HG03565 (cell line): ENCODE measurements at regions not wholly inside any gene's neighbourhood (a gene's known extent, or its start where the extent isn't known, plus 50 kb on each side); places are given as distances from the start of the nearest gene placed in this dataset.

Experiments used
- ATAC-seq: cut with Tn5 transposase; IDR thresholded peaks from one replicate; pipeline ENCODE4 v1.9.1; 2021; ENCODE audit warnings: mild to moderate bottlenecking, moderate library complexity; ENCODE audit not compliant: unreplicated experiment

DNA sequence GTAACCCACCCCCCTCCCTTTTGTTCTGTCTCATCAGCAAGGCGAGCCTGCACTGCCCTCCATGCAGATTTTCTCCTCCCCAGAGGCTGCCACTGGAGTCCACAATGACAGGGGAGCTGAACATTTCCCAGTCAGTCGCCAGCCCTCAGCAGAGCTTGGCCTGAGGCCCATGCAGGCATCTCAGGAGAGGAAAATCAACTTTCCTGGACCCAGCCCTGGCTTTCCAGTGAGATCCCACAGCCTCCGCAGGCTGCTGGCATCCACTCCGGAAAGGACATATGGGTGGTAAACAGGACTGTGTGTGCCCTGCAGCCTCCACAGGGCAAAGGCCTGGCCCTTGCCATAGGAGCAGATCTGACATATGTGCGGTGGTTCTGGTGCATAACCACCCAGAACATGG is 253.8 kb downstream of the TNS1 start:
- no peak for ATAC-seq

DNA sequence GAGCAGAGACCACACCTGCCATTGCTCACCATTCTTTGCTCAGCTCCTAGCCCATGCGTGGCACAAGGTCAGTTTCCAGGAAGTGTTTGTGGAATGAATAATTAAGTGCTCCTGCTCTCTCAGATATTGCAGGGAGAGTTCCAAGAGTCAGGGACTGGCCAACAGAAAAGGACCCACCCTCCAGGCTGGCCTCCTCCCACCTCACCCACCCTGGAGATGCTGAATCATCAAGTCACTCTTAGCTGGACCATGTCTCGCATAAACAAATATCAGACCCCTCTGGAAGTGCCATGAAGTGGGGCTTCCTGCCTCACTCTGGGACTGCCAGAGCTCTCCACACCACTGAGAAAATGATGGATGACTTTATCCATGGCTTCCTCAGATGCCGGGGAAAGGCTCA is 256.0 kb downstream of the TNS1 start:
- ATAC-seq, result no peak

DNA sequence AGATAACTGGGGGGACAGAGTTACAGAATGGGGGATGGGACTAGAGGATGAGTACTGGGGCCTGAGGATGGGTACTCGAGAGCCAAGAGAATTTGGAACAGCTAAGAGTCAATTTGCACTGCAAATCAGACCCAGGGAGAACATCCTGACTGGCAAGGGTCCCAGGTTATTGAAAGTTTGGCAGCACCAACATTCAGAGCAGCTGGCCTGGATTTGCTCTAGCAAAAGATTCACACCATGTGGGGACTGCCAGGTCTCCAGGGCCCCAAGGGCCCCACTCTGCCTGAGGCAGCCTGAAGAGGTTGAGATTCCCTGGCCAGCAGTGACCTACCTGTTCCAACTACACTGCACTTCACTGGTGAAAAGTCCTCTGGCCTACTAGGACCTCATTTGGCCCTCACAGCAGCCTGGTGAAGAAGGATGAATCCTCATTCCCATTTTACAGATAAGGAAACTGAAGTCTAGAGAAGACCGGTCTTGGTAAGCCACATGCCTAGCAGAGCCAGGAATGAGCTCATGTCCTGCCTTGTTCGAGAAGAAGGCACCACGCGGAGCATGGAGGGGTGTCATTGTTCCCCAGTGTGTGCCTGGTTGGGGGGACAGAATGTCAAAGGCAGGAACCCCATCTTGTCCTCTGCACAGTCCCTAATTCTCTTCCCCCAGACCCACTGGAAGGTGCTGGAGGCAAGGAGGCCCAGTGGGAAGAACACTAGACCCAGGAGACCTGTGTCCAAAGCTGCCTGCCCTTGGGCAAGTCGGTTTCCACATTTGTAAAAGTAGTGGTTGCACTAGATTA is 258.6 kb downstream of the TNS1 start:
- ATAC-seq, result no peak

DNA sequence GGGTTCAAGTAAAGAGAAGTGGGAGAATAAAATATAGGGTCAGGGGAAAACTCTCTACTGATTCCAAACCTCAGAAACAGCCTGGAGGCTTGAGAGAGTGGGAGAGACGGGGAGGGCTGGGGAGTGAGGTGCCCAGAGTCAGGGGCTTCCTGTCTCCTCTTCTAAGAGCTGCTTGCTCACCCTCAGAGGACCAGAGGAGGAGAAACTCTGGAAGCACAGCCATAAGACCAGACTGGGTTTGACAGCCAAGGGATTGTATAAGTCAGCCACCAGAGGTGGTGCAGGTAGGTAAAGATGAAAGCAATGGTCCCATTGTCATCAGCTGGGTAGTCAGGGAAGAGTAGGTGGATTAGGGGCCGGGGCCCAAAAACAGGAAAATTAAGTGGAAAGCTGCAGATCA is 259.4 kb downstream of the TNS1 start:
- ATAC-seq, result no peak

DNA sequence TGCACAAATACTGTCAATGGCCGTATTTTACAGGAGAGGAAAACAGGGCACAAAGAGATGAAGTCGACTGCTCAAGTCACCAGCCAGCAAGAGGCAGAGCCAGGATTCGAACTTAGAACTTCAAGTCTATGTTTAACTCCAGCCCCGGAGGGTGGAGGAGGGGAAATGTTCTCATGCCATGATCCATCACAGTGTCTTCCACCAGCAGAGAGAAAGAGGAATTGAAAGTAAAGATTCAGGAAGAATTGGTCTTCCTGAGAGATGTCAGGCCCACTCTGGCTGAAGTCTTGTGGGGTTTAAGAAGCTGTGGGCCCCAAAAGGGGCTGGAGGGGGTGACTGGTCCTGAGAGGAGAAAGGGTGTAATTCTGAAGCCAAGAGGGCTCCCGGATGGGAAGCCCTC is 260.0 kb downstream of the TNS1 start:
- no peak for ATAC-seq

DNA sequence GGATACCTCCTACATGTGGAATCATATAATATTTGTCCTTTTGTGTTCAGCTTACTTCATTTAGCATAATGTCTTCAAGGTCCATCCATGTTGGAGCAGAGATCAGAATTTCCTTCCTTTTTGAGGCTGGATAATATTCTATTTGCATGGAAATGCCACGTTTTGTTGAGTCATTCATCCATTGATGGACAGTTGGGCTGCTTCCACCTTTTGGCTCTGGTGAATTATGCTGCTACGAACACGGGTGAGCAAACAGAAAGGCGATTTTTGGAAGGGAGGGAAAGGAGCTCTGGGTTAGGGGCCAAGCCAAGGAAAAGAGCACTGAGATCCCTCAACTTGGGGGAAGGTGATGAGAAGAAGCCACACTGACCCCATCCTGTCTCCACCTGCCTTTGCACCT is 260.5 kb downstream of the TNS1 start:
- ATAC-seq, result no peak

DNA sequence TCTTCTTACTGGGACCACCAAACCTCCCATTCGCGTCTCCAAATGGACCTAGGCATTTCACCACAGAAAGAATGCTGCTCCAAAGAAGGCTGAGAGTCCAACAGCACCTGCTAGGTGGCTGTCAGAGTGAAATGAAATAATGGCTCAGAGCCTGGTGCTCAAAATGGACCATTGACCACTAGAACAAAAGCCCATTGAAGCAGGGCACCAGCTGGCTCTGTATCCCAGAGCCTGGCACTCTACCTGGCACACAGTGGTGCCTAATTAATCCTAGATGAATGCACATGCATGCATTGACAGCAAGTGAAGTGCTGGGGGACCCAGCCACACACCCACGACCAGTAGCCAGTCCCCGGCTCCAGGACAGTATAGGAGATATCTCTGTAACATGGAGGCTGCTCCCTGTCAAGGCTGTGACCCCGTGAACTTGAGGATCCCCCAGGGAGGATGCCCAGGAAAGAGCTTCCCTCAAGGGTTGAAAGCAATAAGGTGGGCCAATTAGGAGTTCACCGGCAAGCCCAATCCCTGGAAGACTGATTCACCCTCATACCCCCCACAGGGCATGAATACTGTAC is 261.3 kb downstream of the TNS1 start:
- ATAC-seq, result no peak

DNA sequence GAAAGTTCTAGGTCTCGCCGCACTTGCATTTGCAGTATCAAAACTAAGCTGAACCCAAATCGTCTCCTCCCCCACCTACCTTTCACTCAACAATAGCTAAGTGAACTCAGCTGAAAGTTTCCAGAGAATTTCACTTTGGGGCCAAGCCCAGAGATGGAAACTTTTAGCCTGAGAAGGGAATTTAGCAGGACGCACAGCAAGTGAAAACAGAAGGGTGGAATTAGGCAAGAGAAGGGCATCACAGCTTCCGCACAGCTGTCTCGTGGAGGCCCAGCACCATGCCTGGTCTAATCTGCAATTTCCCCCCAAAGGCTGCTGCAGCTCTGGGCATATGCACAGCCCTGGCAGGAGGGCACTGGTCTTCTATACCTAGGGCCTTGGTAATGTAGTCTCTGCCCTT is 262.0 kb downstream of the TNS1 start:
- ATAC-seq, result no peak

DNA sequence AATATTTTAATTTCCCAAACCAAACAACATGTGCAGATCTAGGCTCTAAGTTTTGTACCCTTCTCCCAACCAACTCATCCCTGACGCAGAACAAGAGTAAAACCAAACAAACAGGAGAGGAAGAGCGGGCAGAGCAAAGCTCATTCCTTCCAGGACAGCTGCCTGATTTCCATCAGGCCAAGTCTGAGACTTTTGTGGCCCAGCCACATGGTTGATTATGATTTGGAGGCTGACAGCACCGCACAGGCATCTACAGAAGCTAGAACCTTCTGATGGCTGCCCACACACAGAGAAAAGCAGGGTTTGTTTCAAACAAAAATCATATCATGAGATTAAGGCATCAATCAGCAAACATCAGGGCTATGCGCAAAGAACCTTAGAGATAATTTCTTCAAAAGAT is 262.6 kb downstream of the TNS1 start:
- ATAC-seq, result no peak

DNA sequence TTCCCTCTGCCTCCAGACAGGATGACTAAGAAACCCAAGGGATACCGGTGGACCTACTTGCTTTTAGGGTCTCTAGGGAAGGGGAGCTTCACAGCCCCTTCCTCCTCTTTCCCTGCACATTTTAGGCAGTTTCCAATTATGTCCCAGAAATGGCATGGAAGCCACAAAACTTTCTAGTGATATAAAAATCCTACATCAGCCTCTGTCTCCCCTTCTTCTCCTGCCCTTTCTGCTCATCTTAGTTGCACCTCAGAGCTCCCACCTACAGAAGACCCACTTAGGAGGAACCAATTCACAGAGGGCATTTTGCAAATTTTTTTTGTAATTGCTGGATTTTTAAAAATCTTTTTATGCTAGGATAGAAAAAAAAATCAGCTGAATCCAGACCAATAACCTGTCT is 263.1 kb downstream of the TNS1 start:
- ATAC-seq, result no peak

DNA sequence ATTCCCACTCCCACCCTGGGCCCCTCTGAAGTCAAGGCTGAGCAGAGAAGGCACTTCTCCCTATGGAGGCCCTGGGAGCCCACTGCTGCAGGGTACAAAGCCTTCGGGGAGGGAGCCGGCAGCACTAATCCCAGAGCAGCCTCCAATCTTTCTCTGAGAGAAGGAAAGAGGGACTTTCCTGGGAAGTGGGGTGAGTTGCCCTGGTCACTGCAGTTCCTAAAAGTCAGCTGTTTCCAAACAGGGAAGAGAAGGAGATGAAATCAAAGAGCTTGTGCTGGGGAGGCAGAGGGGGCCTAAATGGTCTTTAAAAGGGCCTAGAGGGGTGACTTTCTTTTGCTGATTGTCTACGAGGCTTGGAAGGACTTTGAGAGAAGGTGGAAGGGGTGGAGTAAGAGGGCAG is 264.7 kb downstream of the TNS1 start:
- no peak for ATAC-seq

DNA sequence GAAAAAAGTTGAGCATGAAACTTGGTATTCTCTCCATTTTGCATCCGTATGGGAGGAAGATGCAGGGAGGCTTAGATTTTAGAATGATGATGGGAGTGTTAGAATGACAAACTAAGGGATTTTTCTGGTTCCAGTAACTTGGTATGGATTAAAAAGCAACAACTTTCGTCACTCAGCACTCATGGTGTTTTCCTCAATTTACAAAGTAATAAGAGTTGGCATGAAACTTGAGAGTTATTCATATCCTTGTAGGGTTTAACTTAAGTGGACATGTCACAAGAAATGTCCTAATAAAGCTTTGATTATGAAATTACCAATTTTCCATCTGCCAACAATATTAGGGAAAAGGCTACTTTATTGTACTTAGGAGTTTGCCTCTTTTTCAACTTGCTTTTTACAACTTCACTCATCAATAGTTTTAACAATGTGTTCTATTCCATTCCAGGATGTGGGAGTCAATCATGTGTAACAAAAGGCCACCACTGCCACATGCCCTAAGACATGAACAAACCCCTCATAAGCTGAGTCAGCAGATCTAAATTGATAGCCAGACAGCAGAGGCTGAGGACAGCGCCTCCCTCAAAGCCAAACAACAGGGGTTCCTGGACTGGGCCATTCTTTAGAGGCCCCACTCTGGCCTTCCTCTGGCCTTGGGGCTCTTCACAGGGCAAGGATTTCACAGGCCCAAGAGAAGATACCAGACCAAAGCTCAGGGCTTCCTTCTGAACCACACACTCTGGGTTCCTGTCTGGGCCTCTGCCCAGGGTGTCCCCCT is 265.8 kb downstream of the TNS1 start:
- ATAC-seq, result no peak

DNA sequence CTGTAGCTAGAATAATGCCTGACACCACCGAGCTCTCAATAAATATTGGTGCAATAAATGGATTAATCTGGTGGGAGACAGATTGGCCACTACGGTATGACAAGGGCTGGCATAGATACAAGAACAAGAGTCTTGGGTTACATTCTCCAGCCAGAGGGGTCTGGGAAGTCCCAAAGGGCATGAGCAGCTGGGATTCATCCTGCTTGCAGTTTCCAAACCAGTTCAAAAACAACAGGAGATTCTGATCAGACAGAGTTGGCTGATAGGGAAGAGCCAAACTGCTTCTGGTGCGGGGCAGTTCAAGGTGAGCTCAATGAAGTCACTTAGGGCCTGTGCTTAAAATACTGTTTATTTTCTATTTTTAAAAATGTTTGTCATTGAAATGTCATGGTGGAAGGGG is 266.9 kb downstream of the TNS1 start:
- no peak for ATAC-seq

DNA sequence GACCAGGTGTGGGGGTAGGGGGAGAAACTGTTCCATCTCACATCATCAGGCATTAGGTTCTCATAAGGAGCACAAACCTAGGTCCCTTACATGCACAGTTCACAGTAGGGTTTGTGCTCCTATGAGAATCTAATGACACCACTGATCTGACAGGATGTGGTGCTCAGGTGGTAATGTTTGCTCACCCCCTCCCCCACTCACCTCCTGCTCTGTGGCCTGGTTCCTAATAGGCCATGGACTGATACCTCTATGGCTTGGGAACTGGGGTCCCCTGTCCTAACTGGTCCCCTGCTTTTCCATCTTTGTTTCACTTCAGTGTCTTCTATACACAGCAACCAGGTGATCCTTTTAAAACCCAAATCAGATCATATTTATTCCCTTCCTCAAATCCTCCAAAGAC is 267.8 kb downstream of the TNS1 start:
- no peak for ATAC-seq

DNA sequence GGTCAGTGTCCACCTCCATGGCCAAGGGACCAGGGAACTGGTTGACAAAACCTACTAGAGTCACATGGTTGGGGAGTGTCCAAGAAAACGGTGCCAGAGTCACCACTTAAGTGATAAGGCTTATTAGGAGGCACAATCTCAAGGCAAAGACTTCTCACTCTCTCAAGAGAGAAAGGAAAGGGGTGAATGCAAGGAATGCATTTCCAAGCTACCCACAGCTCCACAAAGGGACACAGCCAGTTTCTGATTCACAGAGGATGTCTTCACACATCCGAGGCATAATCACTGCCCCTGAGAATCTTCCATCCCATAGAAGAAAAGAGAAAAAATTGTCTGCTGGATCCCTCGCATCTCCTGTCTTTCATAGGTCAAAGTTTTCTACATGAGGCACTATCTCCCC is 269.3 kb downstream of the TNS1 start:
- ATAC-seq, result no peak

DNA sequence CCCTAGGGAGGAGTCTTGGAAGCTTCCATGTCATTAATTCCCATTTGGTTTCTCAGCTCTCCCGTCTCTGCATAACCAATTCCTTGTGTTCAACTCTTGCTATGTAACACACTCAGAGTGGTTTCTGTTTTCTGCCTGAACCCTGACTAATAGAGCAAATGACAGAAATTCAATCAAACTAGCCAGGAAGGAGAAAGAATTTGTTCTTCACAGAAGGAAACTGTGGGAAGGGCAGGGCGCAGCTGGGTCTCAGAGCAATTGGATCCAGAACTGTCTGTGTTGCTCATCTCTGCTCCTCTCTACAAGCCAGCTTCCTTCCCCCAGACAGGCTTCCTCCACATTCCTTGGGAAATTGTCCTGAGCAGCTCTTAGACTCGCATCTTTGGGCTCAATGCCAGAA is 269.8 kb downstream of the TNS1 start:
- no peak for ATAC-seq

DNA sequence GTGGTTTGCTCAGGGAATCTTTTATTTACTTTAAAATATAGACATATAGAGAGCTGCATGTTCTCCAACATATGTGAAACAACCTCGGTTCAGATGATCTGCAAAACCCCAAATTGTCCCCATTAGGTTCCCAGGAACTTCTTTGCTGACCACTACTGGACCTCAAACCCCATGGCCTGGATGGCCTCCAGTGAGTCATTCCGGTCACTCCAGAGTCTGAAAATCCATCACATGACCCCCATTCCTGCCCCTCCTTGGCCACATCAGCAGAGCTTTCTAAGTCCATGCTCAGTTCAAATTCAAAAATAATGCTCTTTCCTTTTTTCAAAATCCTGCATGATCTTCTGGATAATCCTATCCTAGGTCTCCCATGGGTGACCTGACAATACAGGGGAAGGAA is 271.0 kb downstream of the TNS1 start:
- no peak for ATAC-seq

DNA sequence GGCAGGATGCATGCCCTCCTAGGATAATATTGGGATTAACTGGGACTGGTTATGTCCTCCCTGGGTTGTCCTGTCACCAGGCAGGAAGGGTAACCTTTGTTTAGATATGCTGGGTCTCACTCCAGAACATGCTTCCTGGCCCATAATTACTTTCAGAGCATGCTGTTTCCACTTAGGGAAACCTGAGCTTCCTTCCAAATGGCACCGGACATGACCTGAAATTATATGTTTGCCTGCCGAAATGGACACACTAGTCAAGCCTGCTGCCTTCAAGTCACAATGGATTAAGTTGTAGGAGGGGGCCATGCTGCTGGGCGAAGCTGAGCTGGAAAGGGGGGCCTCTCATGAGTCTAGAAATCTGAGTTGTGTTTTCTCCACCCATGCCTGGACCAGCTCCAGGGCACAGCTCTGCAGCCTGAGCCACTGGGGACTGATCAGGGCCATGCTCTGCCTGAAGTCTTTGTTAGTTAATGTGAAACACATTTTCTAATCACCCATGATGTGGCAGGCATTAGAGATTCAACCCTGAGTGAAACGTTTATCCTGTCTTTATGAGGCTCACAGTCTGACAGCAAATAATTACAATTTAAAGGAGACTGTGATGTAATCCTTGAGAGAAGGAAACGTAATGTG is 273.3 kb downstream of the TNS1 start:
- no peak for ATAC-seq

DNA sequence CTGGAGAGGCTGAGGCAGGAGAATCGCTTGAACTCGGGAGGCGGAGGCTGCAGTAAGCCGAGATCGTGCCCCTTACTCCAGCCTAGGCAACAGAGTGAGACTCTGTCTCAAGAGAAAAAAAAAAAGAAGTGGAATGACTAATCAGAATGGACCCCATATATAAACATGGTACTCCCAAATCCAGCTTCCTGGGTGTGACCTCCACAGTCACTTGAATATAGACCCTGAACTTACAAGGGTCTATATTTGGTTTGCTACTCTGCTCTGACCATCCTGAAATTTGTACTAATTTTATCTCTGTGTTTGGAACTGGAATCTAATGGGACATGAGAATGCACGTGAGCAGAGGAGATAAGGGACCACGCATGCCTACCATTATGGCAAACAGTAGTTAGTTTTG is 275.0 kb downstream of the TNS1 start:
- ATAC-seq, result no peak

DNA sequence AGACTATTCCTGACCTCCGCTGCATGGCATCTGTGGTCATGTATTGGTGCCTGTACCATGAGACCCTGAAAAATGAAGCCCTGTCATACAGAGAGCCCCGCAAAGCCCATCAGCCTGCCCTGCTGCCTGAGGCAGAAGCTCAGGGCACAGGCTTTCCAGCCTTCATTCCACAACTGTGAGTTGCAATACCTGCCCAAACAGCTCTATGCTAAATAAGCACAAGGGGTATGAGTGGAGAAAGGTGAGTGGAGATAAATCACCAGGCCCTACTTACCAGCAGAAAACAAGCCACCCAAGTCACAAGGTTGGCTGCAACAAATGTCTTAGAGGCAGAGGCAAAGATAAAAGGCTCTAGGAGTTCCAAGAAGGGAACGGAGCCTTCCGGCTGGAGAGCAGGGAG is 277.4 kb downstream of the TNS1 start:
- ATAC-seq, result no peak

DNA sequence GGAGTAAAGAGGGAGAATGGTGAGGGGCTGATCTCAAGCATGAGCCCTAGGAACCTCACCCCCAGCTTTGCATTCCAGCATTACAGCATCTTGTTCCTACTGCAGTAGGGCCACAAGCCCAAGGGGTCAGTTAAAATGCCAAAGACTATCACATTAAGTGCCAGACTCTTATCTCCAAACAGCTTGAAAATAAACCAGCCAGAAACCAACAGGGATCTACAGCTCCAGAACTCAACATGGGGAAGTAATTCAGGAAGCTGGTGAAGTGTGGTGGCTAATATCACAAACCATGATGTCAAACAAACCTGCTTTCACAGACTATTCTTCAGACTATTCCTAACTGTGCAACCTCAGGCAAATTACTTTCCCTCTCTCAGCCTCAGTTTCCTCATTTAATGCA is 278.3 kb downstream of the TNS1 start:
- no peak for ATAC-seq

DNA sequence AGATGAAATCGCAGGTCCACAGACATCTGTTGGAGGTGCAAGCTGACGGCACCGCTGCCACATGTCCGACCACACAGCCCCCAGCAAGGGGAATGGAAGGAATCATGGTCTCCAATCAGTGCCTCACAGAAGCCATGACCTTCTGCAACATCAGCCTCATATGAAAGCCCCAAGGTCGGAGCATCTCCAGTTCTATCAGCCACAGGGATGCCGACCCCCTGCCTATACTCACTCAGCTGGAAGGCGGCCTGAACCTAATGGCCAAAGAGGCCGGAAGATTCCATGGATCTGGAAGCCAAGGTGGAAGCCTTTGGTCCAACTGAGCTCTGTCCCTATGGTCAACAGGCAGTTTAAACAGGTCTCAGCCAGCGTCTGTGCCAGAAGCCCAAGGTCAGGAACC is 278.8 kb downstream of the TNS1 start:
- ATAC-seq, result no peak
